Thoracic aorta (tissue), 2 donors: ENCODE measurements at regions not wholly inside any gene's neighbourhood (a gene's known extent, or its start where the extent isn't known, plus 50 kb on each side); places are given as distances from the start of the nearest gene placed in this dataset.
"Not testable (repeated sequence)": the region's sequence is repeated elsewhere in the genome, so short reads cannot be mapped to it uniquely, and the experiment has no call there.

Experiments used
- ATAC-seq: fragments of 150-250 bp; one replicate; pipeline ENCODE4 v1.8.0; 2017; ENCODE audit warnings: low read depth; ENCODE audit not compliant: insufficient number of reproducible peaks, low FRiP score
- DNase-seq: peaks from one replicate; pipeline ENCODE4 v3.0.0-alpha.2; 2020; ENCODE audit warnings: low spot score
- H3K27ac ChIP-seq, 2 donors: fragments of 200-600 bp; sonication (generic); 1 replicate in 1 of 2; 2 replicates in 1 of 2; pipeline ENCODE4 v1.5.1; 2016; ENCODE audit warnings: mild to moderate bottlenecking in 2 of 2, moderate library complexity in 2 of 2
- H3K27me3 ChIP-seq: fragments of 200-600 bp; sonication (generic); replicated peaks from 2 replicates; pipeline ENCODE4 v1.6.0; 2016; ENCODE audit warnings: mild to moderate bottlenecking; ENCODE audit not compliant: insufficient read depth
- H3K36me3 ChIP-seq: fragments of 200-600 bp; sonication (generic); one replicate; pipeline ENCODE4 v1.5.1; 2016
- H3K4me1 ChIP-seq, 2 donors: fragments of 200-600 bp; sonication (generic); 1 replicate in 1 of 2; 2 replicates in 1 of 2; pipeline versions ENCODE4 v1.5.1 to v1.6.0; 2016; ENCODE audit warnings: low read depth in 2 of 2, mild to moderate bottlenecking in 1 of 2; ENCODE audit not compliant: control insufficient read depth in 1 of 2
- H3K4me3 ChIP-seq: fragments of 200-600 bp; sonication (generic); 2 replicates; pipeline ENCODE4 v1.5.1; 2016; ENCODE audit warnings: mild to moderate bottlenecking
- H3K9me3 ChIP-seq: fragments of 200-600 bp; sonication (generic); 2 replicates; pipeline ENCODE4 v1.5.1; 2016
- TF ChIP-seq, protein P1 (sequence below): fragments of 200-600 bp; sonication (generic); IDR thresholded peaks from one replicate; pipeline ENCODE4 v1.5.1; 2019; ENCODE audit warnings: antibody characterized with exemption

- H3K27ac ChIP-seq, result no peak overlapping the region
- TF ChIP-seq, protein P1, sequence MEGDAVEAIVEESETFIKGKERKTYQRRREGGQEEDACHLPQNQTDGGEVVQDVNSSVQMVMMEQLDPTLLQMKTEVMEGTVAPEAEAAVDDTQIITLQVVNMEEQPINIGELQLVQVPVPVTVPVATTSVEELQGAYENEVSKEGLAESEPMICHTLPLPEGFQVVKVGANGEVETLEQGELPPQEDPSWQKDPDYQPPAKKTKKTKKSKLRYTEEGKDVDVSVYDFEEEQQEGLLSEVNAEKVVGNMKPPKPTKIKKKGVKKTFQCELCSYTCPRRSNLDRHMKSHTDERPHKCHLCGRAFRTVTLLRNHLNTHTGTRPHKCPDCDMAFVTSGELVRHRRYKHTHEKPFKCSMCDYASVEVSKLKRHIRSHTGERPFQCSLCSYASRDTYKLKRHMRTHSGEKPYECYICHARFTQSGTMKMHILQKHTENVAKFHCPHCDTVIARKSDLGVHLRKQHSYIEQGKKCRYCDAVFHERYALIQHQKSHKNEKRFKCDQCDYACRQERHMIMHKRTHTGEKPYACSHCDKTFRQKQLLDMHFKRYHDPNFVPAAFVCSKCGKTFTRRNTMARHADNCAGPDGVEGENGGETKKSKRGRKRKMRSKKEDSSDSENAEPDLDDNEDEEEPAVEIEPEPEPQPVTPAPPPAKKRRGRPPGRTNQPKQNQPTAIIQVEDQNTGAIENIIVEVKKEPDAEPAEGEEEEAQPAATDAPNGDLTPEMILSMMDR, result no peak
These were observed 71.5 kb upstream of the DHX40 start for GRCh38 chr17:59493867-59494266.

DNA sequence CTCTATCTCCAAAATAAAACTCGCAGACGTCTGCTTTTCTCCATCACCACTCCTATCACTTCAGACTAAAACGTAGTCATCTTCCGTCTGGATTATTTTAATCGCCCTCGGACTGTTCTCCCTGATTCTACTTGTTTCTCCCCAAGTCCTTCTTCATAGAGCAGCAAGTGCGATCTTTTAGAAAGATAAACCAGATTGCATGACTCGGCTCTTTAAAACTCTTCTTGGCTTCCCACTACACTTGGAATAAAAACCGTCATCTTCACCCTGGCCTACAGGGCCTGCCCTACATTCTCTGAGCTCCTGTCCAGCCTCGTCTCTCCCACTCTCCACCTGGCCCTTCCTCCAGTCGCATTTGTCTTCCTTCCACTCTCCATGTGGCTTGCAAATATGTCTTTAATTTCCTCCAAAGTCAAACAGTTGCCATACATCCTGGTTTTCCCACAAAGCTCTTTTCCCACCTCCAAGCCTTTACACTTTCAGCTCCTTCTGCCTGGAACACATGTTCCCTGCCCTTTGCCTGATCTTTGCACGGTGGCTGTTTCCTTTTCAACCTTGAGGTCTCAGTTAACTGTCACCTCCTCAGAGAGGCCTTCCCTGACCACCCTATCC is 70.5 kb upstream of the DHX40 start:
- no peaks in the 10 kb centered on the region for H3K9me3 ChIP-seq
- DNase-seq (no peak), ATAC-seq (no peak)
- H3K36me3 ChIP-seq, result no peaks in the 10 kb centered on the region
- no peak overlapping the region for H3K4me3 ChIP-seq
- TF ChIP-seq, protein P1, result no peak
- H3K4me1 ChIP-seq, result peaks cover 3 to 29% of the 10 kb centered on the region in 2 donors
- no peak overlapping the region for H3K27ac ChIP-seq
- no peaks in the 10 kb centered on the region for H3K27me3 ChIP-seq

More at GRCh38 chr17:59493867-59494266, 71.5 kb upstream of the DHX40 start:
- Histone ChIP-seq H3K4me1 (peaks cover under 1 to 28% of the 10 kb centered on the region in 2 donors), H3K27me3 (no peaks in the 10 kb centered on the region), H3K4me3 (no peak overlapping the region), H3K36me3 (no peaks in the 10 kb centered on the region), H3K9me3 (no peaks in the 10 kb centered on the region)
- no peak for ATAC-seq
- no peak for DNase-seq

DNA sequence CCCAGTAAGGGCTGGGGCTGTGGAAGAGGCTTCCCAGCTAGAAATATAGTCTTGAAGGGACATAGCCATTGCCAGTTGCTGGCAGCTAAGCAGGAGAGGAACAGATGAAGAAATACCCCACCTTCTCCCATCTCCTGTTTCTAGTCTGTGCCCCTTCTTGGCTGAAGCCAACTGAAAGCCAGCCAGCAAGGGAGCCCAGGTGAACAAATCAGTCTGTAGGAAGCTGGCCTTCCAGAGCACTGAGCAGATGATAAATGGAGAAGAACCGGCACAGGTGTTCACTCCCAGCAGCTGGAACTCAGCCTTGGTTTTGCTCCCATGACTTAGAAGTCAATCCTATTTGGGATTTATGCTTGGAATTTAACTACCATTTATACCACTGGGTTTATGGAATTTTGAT is 69.2 kb upstream of the DHX40 start:
- DNase-seq (no peak), ATAC-seq (no peak)
- Histone ChIP-seq H3K9me3 (no peaks in the 10 kb centered on the region), H3K36me3 (no peaks in the 10 kb centered on the region), H3K4me3 (no peak overlapping the region), H3K4me1 (peaks cover 3 to 16% of the 10 kb centered on the region in 2 donors), H3K27ac (no peak overlapping the region), H3K27me3 (no peaks in the 10 kb centered on the region)
- TF ChIP-seq, protein P1, result no peak

DNA sequence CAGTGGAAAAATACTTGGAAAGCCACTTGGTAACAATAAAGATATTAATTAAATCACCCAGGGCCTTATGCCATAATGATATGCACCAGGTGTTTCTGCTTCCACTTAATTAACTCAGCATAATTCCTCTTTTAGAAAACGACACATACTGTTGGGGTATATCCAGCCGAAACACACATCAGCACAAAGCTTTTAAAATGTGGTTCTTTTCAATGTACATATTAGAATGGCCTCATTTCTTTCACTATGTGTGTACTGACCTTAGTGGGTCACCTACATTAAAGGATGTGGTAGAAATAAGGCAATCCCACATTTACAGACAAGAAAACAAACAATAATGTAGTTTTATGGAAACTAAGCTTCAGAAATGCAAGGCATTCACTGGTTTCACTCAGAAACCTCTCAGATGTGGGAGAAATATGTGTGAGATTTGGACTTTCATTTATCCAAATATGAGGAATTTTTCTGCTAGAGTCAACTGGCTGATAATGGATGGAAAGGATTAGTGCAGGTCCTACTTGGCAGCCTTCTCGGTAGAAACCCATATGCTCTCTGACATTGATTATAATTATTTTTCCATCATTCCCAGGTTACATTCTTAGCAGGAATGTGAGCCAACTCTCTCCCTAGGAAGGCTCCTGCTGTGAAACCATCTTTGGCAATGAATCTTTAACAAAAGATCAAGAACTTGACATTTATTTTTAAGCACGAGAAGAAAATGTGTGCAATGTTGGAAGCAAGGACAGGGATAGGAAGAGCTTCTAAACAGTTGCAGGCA is 66.7 kb upstream of the DHX40 start:
- Histone ChIP-seq H3K27ac (peak overlapping the region in 1 of 2 donors; percentile 12), H3K36me3 (no peaks in the 10 kb centered on the region), H3K4me1 (peaks cover 3 to 12% of the 10 kb centered on the region in 2 donors), H3K27me3 (no peaks in the 10 kb centered on the region), H3K4me3 (no peak overlapping the region), H3K9me3 (no peaks in the 10 kb centered on the region)
- no peak for DNase-seq
- no peak for ATAC-seq
- TF ChIP-seq, protein P1, result no peak

DNA sequence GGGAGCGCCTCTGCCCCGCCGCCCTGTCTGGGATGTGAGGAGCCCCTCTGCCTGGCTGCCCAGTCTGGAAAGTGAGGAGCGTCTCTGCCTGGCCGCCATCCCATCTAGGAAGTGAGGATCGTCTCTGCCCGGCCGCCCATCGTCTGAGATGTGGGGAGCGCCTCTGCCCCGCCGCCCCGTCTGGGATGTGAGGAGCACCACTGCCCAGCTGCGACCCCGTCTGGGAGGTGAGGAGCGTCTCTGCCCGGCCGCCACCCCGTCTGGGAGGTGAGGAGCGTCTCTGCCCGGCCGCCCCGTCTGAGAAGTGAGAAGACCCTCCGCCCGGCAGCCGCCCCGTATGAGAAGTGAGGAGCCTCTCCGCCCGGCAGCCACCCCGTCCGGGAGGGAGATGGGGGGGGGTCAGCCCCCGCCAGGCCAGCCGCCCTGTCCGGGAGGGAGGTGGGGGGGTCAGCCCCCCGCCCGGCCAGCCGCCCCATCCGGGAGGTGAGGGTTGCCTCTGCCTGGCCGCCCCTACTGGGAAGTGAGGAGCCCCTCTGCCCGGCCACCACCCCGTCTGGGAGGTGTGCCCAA is 65.2 kb upstream of the DHX40 start:
- not testable (repeated sequence) for H3K36me3 ChIP-seq, H3K27ac ChIP-seq, H3K4me3 ChIP-seq, ATAC-seq, DNase-seq, H3K9me3 ChIP-seq, H3K27me3 ChIP-seq
- H3K4me1 ChIP-seq, result peaks cover 3 to 12% of the 10 kb centered on the region in 2 donors
